ENCODE measurements at regions not wholly inside any gene's neighbourhood (a gene's known extent, or its start where the extent isn't known, plus 50 kb on each side); places are given as distances from the start of the nearest gene placed in this dataset.

- no peak for DNase-seq (ENCODE audit: low read depth)
- no peak overlapping the region for H3K4me3 ChIP-seq (replicated peaks; ENCODE audit: low read depth, low read length)
These were observed 165.9 kb downstream of the ACTL8 start for GRCh38 chr1:17920881-17921640.

GRCh38 chr1:17922833-17923232 is 167.7 kb downstream of the ACTL8 start:
- no peak overlapping the region for H3K4me3 ChIP-seq (replicated peaks; ENCODE audit: low read depth, low read length)
- peak; percentile 49 for TF ChIP-seq CTCF (IDR thresholded peaks at IDR 0.05; ENCODE audit: low read length, missing control alignments)
- peak; percentile 26 for DNase-seq (ENCODE audit: low read depth)

More at GRCh38 chr1:17920881-17921640, 165.9 kb downstream of the ACTL8 start:
- no peak for TF ChIP-seq CTCF (IDR thresholded peaks at IDR 0.05; ENCODE audit: low read length, missing control alignments)

GRCh38 chr1:17923666-17924065 is 168.5 kb downstream of the ACTL8 start:
- DNase-seq (ENCODE audit: low read depth) = no peak
- TF ChIP-seq CTCF (IDR thresholded peaks at IDR 0.05; ENCODE audit: low read length, missing control alignments) = no peak
- no peak overlapping the region for H3K4me3 ChIP-seq (replicated peaks; ENCODE audit: low read depth, low read length)

- TF ChIP-seq CTCF (IDR thresholded peaks at IDR 0.05; ENCODE audit: low read length, missing control alignments) = no peak
- no peak overlapping the region for H3K4me3 ChIP-seq (replicated peaks; ENCODE audit: low read depth, low read length)
- DNase-seq (ENCODE audit: low read depth) = no peak
These were observed 169.4 kb downstream of the ACTL8 start for GRCh38 chr1:17924578-17924977.

- no peak for TF ChIP-seq CTCF (IDR thresholded peaks at IDR 0.05; ENCODE audit: low read length, missing control alignments)
- no peak for DNase-seq (ENCODE audit: low read depth)
- no peak overlapping the region for H3K4me3 ChIP-seq (replicated peaks; ENCODE audit: low read depth, low read length)
These were observed 170.4 kb downstream of the ACTL8 start for GRCh38 chr1:17925290-17926237.

GRCh38 chr1:17926906-17927305 is 171.8 kb downstream of the ACTL8 start:
- no peak for DNase-seq (ENCODE audit: low read depth)
- no peak overlapping the region for H3K4me3 ChIP-seq (replicated peaks; ENCODE audit: low read depth, low read length)
- TF ChIP-seq CTCF (IDR thresholded peaks at IDR 0.05; ENCODE audit: low read length, missing control alignments) = no peak

Data from fibroblast of pulmonary artery (primary cell).